ENCODE measurements at regions not wholly inside any gene's neighbourhood (a gene's known extent, or its start where the extent isn't known, plus 50 kb on each side); places are given as distances from the start of the nearest gene placed in this dataset.
A peak's percentile ranks its signal among the peaks of the same experiment; 100 is the strongest.
"Not testable (repeated sequence)": the region's sequence is repeated elsewhere in the genome, so short reads cannot be mapped to it uniquely, and the experiment has no call there.

DNA sequence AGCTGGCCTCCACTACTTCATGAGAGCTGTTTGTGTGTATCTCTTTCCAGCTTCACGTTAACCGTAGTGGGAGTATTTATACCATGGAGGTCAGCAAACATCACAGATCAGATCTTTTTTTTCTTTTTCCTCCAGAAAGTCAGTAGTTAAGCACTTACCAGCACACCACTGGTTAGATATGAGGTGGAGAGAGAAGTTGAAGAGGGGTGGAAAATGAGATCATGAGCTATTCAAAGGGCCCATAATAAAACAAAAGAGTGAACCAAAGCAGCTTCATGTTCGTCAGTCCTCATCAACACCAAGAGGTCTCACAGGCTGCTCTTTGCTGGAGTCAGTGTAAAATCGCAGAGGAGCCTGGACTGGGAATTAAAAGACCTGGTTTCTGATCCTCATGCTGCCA lies 125.1 kb upstream of the SGK1 start:
- DNase-seq, result no peak

DNA sequence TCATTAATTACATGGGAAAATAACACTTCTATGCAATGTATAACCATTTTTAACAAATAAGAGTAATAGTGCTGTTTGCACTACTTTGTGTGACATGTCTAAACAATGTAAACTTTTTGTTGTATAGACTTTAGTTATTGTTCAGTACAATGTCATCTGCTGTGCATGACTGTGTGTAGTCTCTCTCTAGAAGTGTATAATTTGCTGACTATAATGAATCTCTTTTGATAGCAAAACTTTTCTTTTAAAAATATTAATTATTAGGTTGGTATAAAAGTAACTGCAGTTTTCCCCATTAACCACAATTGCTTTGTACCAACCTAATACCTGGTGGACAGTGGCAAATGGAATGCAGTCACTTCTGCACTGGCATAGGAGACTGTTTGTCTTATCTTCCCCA lies 124.2 kb upstream of the SGK1 start:
- DNase-seq, result no peak

DNA sequence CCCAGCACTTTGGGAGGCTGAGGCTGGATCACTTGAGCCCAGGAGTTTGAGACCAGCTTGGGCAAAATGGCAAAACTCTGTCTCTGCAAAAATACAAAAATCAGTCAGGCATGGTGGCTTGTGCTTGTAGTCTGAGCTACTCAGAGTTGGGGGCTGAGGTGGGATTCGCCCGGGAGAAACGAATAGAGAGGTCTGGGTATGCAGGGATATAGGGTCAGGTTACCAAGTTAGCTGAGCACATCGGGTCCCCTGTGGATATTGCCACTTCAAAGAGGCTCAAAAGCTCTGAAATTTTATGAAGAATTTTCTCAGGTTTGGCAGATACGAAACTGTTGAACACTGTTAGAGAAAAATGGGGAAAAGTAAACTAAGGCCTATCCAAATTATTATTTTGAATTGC lies 120.9 kb upstream of the SGK1 start:
- DNase-seq, result no peak

DNA sequence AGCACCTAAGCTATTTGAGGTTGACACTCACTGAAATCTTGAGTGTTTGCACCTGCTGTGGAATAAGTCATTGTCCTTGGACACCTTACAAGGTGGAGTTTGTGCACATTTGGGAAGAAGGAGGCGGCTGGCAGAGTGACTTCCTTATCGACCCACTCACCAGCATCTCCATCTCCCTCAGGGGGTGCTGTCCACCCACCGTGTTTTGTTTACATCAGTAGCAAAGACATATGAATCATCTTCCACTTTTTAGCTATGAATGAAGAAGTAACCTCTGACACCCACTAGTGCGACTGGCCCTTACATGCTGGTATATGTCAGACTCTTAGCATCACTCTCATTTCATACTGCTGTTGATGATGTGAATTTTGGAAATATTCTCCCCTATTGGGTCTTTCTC lies 119.5 kb upstream of the SGK1 start:
- no peak for DNase-seq

DNA sequence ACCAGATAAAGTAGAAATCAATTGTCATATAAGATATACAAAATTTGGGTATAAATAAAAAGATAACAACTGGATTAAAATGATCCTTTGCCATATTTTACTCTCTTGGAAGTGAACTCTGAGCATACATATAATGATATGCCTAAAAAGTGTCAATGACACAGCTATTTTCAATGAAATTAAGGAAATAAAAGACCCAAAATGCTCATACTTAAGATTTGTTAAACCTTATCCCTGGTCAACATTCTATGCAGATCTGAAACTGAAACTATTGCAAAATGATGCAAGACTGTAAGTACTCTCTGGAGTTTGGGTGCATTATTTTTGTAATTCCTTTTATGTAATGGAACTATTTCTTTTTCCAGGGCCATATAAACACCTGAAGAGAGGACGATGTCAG lies 119.0 kb upstream of the SGK1 start:
- no peak for DNase-seq

DNA sequence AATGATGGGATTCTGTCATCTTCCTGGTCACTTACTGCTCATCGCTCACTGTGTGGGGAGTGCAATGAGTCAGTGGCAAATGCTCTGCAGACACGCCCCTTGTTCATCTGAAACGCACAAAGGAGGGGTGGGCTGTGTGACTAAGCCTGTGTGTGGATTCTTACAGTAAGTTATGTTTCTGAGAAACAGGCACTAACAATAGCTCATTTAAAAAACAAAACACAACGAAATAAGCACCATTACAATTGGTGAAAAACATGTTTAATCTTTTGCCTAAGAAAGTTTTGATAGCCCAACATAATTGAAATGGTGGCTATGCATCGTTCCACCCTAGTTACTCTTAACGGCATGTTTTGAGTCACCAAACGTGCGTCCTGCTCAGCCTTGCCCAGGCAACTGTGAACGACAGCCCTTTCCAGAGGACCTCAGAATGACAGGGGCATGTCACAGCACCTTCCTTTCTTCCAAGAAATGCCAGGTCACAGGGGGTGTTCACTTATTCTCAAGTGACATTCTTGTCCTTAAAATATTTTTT lies 118.4 kb upstream of the SGK1 start:
- DNase-seq, result peak; percentile 40

DNA sequence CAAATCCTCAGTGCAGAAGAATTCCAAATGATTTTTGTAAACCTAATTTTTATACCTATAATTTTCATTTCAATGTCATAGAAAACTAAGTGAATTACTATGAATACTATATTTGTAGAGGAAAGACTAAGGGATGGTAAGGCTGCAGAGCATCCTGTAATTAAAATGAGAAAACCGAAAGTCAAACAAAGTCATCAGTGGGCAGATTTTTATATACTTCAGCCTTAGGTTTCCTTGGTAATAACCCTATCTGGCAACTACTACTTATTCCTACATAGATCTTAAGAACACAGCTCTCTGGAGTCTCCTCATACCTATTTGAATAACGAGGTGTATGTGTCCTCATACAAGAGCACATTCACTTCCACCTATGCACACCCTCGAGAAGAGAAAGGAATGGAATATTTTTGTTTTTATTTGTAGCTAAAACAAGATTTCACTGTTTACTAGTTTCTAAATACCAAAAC lies 117.9 kb upstream of the SGK1 start:
- DNase-seq, result no peak

DNA sequence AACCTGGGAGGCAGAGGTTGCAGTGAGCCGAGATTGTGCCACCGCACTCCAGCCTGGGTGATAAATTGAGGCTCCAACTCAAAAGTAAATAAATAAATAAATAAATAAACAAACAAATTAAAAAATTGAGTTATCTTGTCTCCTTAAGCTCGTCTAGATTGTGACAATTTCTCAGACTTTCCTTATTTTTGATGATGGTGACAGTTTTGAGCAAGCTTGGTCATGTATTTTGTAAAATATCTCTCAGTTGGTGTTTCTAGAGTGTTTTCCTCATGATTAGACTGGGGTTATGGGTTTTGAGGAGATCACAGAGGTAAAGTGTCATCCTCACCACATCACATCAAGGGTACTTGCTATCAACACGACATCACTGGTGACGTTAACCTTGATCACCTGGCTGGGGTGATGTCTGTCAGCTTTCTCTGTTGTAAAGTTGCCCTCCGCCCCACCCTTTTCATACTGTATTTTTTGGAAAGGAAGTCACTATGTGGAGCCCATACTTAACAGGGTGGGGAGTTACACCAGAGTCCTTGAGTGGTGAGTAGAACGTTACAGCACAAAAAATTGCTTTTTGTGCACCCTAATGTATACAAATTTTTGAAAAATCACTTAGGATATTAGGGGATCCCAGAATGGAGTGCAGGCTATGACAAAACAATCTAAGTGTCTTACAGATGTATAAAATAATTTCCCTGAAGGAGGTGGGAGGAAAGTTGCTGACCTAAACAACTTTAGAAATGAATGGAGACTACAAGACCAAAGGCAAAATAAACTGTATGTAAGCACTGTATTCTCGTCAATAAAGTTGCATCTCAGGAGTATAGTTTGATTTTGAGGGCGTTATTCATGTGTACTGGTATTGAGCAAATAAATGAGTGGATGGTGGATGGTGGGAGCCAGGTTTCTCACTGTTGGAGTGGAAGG lies 116.4 kb upstream of the SGK1 start:
- no peak for DNase-seq

DNA sequence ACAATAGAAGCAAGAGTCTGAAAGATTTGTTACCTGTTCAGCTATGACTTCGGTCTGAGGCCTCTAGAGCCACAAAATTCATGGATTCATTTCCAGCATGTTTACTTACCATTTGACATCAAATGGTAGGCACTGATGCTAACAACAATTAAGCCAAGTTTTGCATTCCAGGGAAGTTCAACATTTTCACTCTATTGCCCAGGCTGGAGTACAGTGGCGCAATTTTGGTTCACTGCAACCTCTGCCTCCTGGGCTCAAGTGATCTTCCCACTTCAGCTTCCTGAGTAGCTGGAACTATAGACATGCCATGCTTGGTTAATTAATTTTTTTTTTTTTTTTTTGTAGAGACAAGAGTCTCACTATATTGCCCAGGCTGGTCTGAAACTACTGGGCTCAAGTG lies 114.1 kb upstream of the SGK1 start:
- DNase-seq, result no peak

DNA sequence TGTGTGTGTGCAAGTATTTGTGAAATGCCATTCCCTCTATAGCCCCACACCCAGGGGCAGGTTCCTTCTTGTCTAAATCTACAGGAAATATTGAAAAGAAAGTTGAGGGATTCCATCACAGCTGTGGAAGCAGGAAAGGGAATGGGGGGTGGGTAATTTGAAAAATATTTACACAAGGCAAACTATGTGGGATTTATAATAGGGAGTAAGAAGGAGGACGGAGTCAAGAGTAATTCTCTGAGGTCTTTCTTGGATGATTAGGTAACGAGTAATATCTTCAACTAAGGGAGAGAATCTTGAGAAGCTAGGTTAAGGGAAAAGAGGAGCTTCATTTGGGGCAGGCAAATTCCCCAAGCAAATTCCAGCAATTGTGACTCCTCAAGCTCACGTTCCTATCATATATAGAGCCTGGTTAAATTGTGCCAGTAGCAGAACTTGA lies 113.5 kb upstream of the SGK1 start:
- no peak for DNase-seq

DNA sequence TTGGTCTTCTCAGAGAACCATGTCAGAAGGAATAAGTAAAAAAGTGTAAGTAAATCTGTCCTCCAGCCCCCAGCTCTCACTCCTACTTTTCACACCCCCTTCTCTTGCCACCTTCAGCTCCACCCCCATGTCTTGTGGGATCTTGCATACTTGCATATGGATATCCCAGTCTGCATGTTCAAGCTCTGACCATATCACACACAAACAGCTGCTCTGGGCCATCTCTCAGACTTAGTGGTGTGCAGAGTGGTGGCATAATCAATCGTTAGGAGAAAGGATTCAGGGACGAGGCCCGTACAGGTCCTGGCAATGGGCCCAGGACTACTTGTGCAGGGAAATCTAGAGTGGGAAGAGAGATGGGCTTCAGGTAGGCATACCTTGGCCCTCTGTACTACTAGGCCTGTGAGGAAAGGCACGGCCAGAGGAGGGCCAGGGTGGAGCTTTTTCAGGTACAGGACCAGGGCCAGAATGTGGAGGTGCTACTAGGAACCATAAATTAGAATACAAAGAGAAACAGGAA lies 112.0 kb upstream of the SGK1 start:
- DNase-seq, result no peak

DNA sequence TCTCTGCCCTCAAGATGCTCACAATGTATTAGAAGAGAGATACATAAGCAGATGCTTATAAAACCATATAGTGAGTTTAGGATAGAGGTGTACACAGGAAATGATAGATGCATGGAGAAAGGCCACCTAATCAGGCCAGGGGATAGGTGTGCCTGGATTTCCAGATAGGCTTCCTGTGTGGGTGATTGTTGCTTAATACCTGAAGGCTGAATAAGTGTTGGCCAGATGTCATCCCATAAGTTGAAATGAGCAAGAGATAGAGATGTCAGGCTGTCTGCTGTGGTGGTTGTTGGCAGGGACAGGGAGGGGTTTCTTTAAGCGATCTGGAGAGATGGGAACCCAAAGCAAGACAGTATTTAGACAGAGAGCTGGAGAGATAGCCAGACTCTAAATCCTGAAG lies 109.8 kb upstream of the SGK1 start:
- no peak for DNase-seq

DNA sequence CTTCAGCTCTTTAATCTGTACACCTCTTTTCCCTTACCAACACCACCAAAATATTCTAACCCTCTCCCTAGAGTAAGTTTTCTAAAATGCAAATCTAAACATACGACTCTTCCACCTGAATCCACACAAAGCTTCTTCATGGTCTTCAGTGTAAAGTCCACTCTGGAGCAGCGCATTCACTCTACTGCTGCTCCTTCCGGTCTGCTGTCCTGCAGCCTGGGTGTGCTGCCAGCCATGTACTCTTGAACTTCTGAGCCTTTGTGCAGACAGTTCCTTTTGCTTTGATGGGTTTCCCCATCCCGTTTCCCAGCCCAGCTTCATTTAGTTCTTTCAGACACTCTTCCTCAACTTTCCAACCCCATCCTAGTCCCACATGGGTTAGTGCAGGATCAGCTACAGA lies 108.7 kb upstream of the SGK1 start:
- no peak for DNase-seq

DNA sequence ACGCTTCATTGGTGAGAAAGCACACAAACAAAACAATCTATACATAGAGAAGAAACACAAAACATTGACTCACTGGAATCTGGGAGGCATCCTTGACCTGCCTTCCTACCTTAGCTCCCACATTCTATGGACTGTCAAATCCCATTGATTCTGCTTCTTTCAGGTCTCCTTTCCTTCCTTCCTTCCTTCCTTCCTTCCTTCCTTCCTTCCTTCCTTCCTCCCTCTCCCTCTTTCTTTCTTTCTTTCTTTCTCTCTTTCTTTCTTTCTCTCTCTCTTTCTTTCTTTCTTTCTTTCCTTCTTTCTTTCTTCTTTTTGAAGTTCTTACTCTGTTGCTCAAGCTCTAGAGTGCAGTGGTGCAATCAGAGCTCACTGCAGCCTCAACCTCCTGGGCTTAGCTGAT lies 108.0 kb upstream of the SGK1 start:
- not testable (repeated sequence) for DNase-seq

DNA sequence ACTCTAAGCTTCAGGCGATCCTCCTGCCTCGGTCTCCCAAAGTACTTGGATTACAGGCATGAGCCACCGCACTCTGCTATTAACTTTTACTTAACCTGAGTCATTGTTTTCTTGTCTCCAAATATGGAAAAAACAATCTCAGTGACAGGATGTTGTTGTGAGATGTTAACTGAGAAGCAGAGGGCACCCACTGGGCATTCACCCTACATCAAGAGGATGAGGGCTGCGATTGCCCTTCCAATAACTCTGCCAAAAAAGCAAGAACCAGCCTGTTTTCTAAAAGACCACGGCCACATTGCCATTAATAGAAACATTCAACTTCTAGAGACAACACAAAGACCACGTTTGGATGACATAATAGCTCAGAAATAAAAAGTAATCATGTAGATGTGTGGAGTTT lies 107.6 kb upstream of the SGK1 start:
- no peak for DNase-seq

DNA sequence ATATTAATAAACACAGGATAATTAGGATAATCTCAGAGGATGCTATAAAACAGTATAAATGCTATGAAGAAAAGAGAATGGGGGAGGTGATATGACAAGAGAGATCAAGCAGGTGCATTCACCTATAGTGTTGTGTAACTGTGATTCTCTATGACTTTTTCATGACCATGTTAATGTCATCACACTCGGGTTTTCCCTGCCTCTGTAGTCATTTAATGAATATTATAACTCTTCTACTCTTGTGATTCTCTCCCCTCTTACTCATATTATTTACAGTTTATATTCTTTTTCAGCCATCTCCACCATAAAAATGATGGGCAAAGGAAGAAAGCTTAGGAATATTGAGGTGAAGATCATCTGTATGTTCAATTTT lies 106.9 kb upstream of the SGK1 start:
- DNase-seq, result no peak

DNA sequence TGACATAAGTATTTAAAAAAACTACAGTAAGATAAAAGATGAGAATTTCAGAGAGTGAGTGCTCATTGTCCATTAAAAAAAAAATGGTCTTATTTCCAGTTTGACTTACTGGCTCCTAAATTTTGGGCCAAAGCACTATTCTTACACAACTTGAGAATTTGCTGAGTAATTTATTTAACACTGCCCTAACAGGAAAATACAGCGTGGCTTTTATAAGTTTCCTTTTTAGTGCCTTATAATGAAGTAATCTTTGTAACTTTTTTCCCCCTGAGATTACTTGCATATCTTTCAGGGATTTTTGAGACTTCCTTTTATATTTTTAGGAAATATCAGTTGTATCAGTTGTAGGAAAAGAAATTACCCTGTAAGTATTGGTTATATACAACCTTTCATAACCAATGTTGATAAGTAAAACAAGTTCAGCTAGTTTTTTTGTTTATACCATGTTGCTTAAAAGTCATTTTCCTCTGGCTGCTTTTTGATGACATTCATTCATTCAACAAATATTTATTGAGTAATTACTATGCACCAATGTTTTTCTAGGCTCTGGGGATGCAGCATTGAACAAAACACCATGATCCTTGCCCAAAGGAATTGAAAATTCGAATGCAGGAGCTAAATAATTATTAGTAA lies 106.4 kb upstream of the SGK1 start:
- no peak for DNase-seq

DNA sequence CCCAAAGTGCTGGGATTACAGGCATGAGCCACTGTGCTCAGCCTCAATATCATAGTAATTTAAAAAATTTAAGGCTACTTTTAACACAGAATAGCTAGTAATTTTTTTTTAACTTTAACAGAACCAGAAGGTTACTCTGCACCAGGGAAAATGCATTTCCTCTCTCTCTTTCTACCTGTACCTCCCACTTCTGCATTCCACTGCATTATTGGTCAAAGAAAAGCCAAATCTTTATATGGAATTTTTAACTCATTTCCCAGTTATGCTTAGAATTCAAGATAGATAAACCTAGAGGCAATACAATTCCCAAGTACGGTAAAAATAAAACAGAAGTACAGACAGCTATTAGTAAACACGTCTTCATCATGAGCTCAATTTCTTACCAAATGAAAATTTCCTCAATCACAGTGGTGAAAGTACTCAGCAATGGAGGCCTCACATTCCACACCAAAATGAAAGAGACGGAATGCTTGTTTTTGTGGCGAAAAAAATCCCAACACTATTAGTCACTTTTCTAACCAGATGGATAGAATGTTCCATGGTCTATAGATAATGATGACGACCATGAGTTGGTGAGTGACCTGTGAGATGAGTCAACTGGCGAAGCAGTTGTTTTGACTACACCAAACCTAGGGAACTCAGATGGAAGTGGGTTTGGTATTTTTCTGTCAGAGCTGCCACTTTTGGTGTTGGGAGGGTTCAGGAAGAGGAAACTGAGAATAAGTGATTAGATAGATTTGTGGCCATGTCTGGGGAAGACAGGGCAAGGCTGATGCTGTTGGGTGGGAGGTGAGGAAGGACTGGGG lies 104.7 kb upstream of the SGK1 start:
- DNase-seq, result no peak

DNA sequence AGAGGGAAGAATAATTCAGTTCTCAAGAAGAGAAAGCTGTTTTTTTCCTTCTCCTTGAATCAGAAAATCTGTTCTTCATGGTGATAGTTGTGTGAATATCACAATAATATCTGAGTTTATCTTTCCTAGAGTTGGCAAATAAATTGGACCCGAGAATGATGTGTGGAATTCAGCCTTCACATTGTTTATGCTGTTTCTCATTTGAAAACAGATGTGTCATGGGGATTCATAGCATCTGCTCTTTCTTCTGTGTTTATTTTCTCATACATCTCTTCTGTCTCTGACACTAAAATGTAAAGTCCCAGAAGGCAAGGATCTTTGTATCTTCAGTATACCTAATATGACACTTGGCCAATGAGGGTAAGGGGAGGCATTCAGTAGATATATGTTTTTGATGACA lies 103.6 kb upstream of the SGK1 start:
- no peak for DNase-seq

DNA sequence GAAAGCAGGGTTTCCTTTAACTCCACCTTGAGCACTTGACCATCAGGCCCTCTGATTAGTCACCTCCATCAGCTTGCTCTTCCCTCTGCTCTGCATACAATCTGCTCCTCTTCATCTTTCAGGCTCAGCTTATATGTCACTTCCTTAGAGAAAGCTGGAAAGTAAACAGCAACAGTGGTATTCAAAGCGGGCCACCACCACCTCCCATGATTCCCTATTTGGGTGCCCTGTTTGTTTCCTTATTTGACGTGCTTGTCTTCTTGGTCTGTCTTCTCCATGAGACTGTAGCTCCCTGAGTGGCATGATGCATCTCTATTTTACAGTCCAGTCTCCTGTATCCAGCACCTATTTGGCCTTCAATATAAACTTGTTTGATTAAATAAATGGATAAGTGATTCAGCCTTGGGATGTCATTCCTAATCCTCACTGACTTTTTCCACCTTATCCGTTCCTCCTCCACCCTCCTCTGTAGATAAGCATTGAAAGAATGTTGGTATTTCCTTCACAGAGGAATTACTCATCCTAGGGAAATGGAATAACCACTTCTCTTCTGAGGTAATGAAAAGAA lies 102.8 kb upstream of the SGK1 start:
- no peak for DNase-seq

DNA sequence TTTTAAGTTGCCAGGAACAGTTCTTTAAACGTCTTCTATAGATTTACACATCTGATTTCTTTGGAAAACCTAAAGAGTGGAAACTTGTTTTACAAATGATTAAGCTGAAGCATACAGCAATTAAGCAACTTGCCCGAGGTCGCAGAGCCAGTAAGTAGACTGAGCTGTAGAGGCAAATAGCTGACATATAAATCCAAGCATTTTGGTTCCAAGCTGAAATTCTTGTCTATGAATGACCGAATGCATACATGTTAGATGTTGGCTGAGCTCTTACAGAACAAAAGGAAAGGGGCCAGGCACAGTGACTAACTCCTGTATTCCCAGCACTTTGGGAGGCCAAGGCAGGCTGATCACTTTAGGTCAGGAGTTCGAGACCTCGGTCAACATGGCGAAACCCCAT lies 101.8 kb upstream of the SGK1 start:
- DNase-seq, result no peak

DNA sequence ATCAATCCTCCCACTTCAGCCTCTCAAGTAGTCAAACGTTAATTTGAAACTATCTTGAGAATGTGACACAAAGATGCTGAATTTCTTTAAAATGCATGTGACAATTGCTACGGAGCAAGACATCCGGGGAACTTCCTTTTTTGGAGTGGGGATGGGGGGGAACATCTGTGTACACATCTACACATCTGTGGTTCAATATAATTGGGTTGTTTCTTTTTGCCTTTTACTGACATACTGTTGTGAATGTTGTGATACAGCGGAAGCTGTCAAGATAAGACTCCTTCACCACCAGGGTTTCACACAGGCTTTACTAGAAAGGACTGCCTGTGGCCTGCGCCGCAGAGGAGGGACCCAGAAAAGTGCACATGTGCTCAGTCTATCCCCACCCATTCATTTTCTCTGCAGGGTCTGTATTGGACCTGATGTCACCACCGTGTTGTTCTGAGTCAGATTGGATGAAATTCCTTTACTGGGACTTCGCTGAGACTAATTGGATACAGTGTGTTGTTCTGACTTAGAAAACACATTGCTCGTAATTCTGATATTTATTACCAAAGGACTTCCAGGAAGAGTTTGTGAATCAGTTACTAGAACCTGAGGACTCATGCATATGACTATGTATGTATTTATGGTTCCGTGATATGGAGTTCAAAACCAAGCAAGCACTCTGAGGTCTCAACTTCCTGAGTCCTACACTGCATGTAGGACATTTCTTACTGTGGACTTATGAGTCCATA lies 98.7 kb upstream of the SGK1 start:
- DNase-seq, result no peak

Data from activated CD4-positive, alpha-beta T cell treated with anti-CD3 and anti-CD28 coated beads for 1 hour (primary cell).